ENCODE measurements at regions not wholly inside any gene's neighbourhood (a gene's known extent, or its start where the extent isn't known, plus 50 kb on each side); places are given as distances from the start of the nearest gene placed in this dataset.

GRCh38 chr7:124420367-124420766, 345.2 kb downstream of the GPR37 start:
- WGBS, 2 donors (ENCODE audit: low coverage in 1 of 2), result 79 to 100% methylated on average over 2 of the region's 2 CpGs
- no peaks in the 10 kb centered on the region for H3K4me1 ChIP-seq
- no peak for ATAC-seq
- TF ChIP-seq CTCF (IDR thresholded peaks at IDR 0.05) (no peak), EP300 (IDR thresholded peaks at IDR 0.05) (no peak), POLR2A (IDR thresholded peaks at IDR 0.05) (no peak), POLR2AphosphoS5 (IDR thresholded peaks at IDR 0.05) (no peak)
- H3K36me3 ChIP-seq, result no peaks in the 10 kb centered on the region
- H3K27me3 ChIP-seq, result no peaks in the 10 kb centered on the region
- H3K27ac ChIP-seq, result no peak overlapping the region
- no peaks in the 10 kb centered on the region for H3K9me3 ChIP-seq
- H3K4me3 ChIP-seq, result no peak overlapping the region

- H3K9me3 ChIP-seq, result no peaks in the 10 kb centered on the region
- no peak overlapping the region for H3K4me3 ChIP-seq
- no peaks in the 10 kb centered on the region for H3K27me3 ChIP-seq
- TF ChIP-seq EP300 (IDR thresholded peaks at IDR 0.05), result no peak
- TF ChIP-seq CTCF (IDR thresholded peaks at IDR 0.05), result no peak
- no peak for TF ChIP-seq POLR2AphosphoS5 (IDR thresholded peaks at IDR 0.05)
- no peak for TF ChIP-seq POLR2A (IDR thresholded peaks at IDR 0.05)
- H3K36me3 ChIP-seq, result no peaks in the 10 kb centered on the region
- H3K27ac ChIP-seq, result no peak overlapping the region
- H3K4me1 ChIP-seq, result peaks cover 0 to 16% (median 2%) of the 10 kb centered on the region in 3 donors
- 50 to 70% methylated on average over 2 of the region's 3 CpGs for WGBS, 2 donors (ENCODE audit: low coverage in 1 of 2)
- no peak for ATAC-seq
Observed at GRCh38 chr7:124413029-124413428, 352.6 kb downstream of the GPR37 start.

GRCh38 chr7:124412531-124412930, 353.1 kb downstream of the GPR37 start:
- Histone ChIP-seq H3K4me1 (peaks cover 0 to 16% (median 2%) of the 10 kb centered on the region in 3 donors), H3K27me3 (no peaks in the 10 kb centered on the region), H3K4me3 (peak overlapping the region; percentile 10 to 11), H3K36me3 (no peaks in the 10 kb centered on the region), H3K9me3 (no peaks in the 10 kb centered on the region), H3K27ac (no peak overlapping the region)
- no peak for ATAC-seq
- WGBS, 2 donors (ENCODE audit: low coverage in 1 of 2), result 16 to 24% methylated on average over 5 to 6 of the region's 6 CpGs
- TF ChIP-seq EP300 (IDR thresholded peaks at IDR 0.05) (no peak), POLR2A (IDR thresholded peaks at IDR 0.05) (no peak), CTCF (IDR thresholded peaks at IDR 0.05) (no peak), POLR2AphosphoS5 (IDR thresholded peaks at IDR 0.05) (no peak)

GRCh38 chr7:124411796-124412195, 353.8 kb downstream of the GPR37 start:
- Histone ChIP-seq H3K27ac (no peak overlapping the region), H3K4me3 (peak overlapping the region in 1 of 2 donors; percentile 12), H3K9me3 (no peaks in the 10 kb centered on the region), H3K36me3 (no peaks in the 10 kb centered on the region), H3K4me1 (peaks cover 0 to 16% (median 2%) of the 10 kb centered on the region in 3 donors), H3K27me3 (no peaks in the 10 kb centered on the region)
- WGBS, 2 donors (ENCODE audit: low coverage in 1 of 2), result 16 to 17% methylated on average over 7 of the region's 7 CpGs
- ATAC-seq, result no peak
- TF ChIP-seq POLR2A (IDR thresholded peaks at IDR 0.05) (no peak), POLR2AphosphoS5 (IDR thresholded peaks at IDR 0.05) (no peak), EP300 (IDR thresholded peaks at IDR 0.05) (no peak), CTCF (IDR thresholded peaks at IDR 0.05) (no peak)

- no peak for TF ChIP-seq POLR2AphosphoS5 (IDR thresholded peaks at IDR 0.05)
- no peak for TF ChIP-seq POLR2A (IDR thresholded peaks at IDR 0.05)
- TF ChIP-seq CTCF (IDR thresholded peaks at IDR 0.05), result no peak
- no peak for TF ChIP-seq EP300 (IDR thresholded peaks at IDR 0.05)
- no peak overlapping the region for H3K27ac ChIP-seq
- no peaks in the 10 kb centered on the region for H3K36me3 ChIP-seq
- H3K9me3 ChIP-seq, result no peaks in the 10 kb centered on the region
- 85 to 91% methylated on average over 1 of the region's 1 CpG for WGBS, 2 donors (ENCODE audit: low coverage in 1 of 2)
- H3K27me3 ChIP-seq, result no peaks in the 10 kb centered on the region
- no peak overlapping the region for H3K4me3 ChIP-seq
- no peak for ATAC-seq
- H3K4me1 ChIP-seq, result no peaks in the 10 kb centered on the region
Observed at GRCh38 chr7:124403587-124403986, 362.0 kb downstream of the GPR37 start.
